SK-N-SH treated with all-trans-retinoic acid at 6 μM for 48 hours (cell line): ENCODE measurements at regions not wholly inside any gene's neighbourhood (a gene's known extent, or its start where the extent isn't known, plus 50 kb on each side); places are given as distances from the start of the nearest gene placed in this dataset.

ENCODE experiments used
- ATAC-seq: fragments of 200-7000 bp; cut with Tn5 transposase; 3 replicates; pipeline ENCODE4 v1.9.1; 2020; ENCODE audit warnings: mild to moderate bottlenecking, moderate library complexity
- ARNTL ChIP-seq: fragments of 450-650 bp; formaldehyde crosslinking; IDR thresholded peaks from 2 replicates; pipeline ENCODE4 v1.5.0; 2020; ENCODE audit warnings: low read depth, mild to moderate bottlenecking, moderate library complexity, borderline replicate concordance
- BACH2 ChIP-seq: fragments of 250-450 bp; sonication (Bioruptor Pico); IDR thresholded peaks from 2 replicates; pipeline ENCODE4 v1.9.0; 2021; ENCODE audit warnings: mild to moderate bottlenecking, borderline replicate concordance
- CSDC2 ChIP-seq: fragments of 250-450 bp; sonication (Bioruptor Pico); IDR thresholded peaks from 2 replicates; pipeline ENCODE4 v1.5.0; 2020; ENCODE audit warnings: mild to moderate bottlenecking, moderate library complexity
- ESRRG ChIP-seq: fragments of 250-450 bp; sonication (Bioruptor Pico); IDR thresholded peaks from 2 replicates; pipeline ENCODE4 v1.6.1; 2021; ENCODE audit warnings: mild to moderate bottlenecking
- ISL1 ChIP-seq: fragments of 250-450 bp; sonication (Bioruptor Pico); IDR thresholded peaks from 2 replicates; pipeline ENCODE4 v2.1.2; 2022; ENCODE audit warnings: mild to moderate bottlenecking, moderate library complexity
- OSR1 ChIP-seq: fragments of 250-450 bp; sonication (Bioruptor Pico); IDR thresholded peaks from 2 replicates; pipeline ENCODE4 v1.8.0; 2022; ENCODE audit warnings: moderate library complexity, mild to moderate bottlenecking, inconsistent platforms
- PATZ1 ChIP-seq: fragments of 250-450 bp; sonication (Bioruptor Pico); IDR thresholded peaks from 2 replicates; pipeline ENCODE4 v1.8.0; 2020; ENCODE audit warnings: mild to moderate bottlenecking, moderate library complexity, borderline replicate concordance
- POU6F1 ChIP-seq: fragments of 250-450 bp; sonication (Bioruptor Pico); IDR thresholded peaks from 2 replicates; pipeline ENCODE4 v1.8.0; 2021; ENCODE audit warnings: low read depth, mild to moderate bottlenecking, moderate library complexity, borderline replicate concordance
- PPARA ChIP-seq: fragments of 250-450 bp; sonication (Bioruptor Pico); IDR thresholded peaks from 2 replicates; pipeline ENCODE4 v1.5.0; 2020; ENCODE audit warnings: mild to moderate bottlenecking, borderline replicate concordance
- RARB ChIP-seq: fragments of 250-450 bp; sonication (Bioruptor Pico); IDR thresholded peaks from 2 replicates; pipeline ENCODE4 v1.8.0; 2021; ENCODE audit warnings: mild to moderate bottlenecking, moderate library complexity
- SNAI2 ChIP-seq: fragments of 250-450 bp; sonication (Bioruptor Pico); IDR thresholded peaks from 2 replicates; pipeline ENCODE4 v1.5.0; 2020; ENCODE audit warnings: mild to moderate bottlenecking, moderate library complexity
- TCF4 ChIP-seq: fragments of 250-450 bp; sonication (Bioruptor Pico); IDR thresholded peaks from 2 replicates; pipeline ENCODE4 v1.8.0; 2021; ENCODE audit warnings: mild to moderate bottlenecking, moderate library complexity, borderline replicate concordance
- TOX ChIP-seq: fragments of 250-450 bp; sonication (Bioruptor Pico); IDR thresholded peaks from 2 replicates; pipeline ENCODE4 v1.8.0; 2021; ENCODE audit warnings: mild to moderate bottlenecking, moderate library complexity, borderline replicate concordance
- TSHZ2 ChIP-seq: fragments of 250-450 bp; sonication (Bioruptor Pico); IDR thresholded peaks from 2 replicates; pipeline ENCODE4 v1.5.0; 2020; ENCODE audit warnings: mild to moderate bottlenecking, moderate library complexity
- ZC3H10 ChIP-seq: fragments of 250-450 bp; sonication (Bioruptor Pico); IDR thresholded peaks from 2 replicates; pipeline ENCODE4 v1.5.1; 2021; ENCODE audit warnings: mild to moderate bottlenecking, moderate library complexity
- ZFP3 ChIP-seq: fragments of 250-450 bp; sonication (Bioruptor Pico); IDR thresholded peaks from 2 replicates; pipeline ENCODE4 v1.5.0; 2020; ENCODE audit warnings: mild to moderate bottlenecking, moderate library complexity
- ZFP30 ChIP-seq: fragments of 450-650 bp; formaldehyde crosslinking; IDR thresholded peaks from 2 replicates; pipeline ENCODE4 v1.5.0; 2022; ENCODE audit warnings: mild to moderate bottlenecking, moderate library complexity
- ZNF565 ChIP-seq: fragments of 450-650 bp; formaldehyde crosslinking; conservative IDR thresholded peaks from 2 replicates; pipeline ENCODE4 v1.5.0; 2020; ENCODE audit warnings: low read depth, mild to moderate bottlenecking, moderate library complexity
- ZNF70 ChIP-seq: fragments of 450-650 bp; formaldehyde crosslinking; IDR thresholded peaks from 2 replicates; pipeline ENCODE4 v1.5.0; 2020; ENCODE audit warnings: mild to moderate bottlenecking, moderate library complexity

GRCh38 chr5:17433406-17433805 is 64.6 kb upstream of the TAF11L2 start:
- ATAC-seq: no peak
- TF ChIP-seq ISL1 (CRISPR knock-in tag): no peak
- TF ChIP-seq, all 23 proteins: peak for 0

GRCh38 chr5:17434982-17435381 is 63.0 kb upstream of the TAF11L2 start:
- TF ChIP-seq ARNTL (CRISPR knock-in tag): no peak
- no peak for TF ChIP-seq ZNF565
- no peak for TF ChIP-seq POU6F1
- TF ChIP-seq ESRRG: no peak
- TF ChIP-seq SNAI2 (CRISPR knock-in tag): no peak
- no peak for TF ChIP-seq ZFP30 (CRISPR knock-in tag)
- no peak for TF ChIP-seq TSHZ2
- TF ChIP-seq CSDC2 (CRISPR knock-in tag): no peak
- TF ChIP-seq ZNF70 (CRISPR knock-in tag): no peak
- TF ChIP-seq TOX: no peak
- TF ChIP-seq ISL1 (CRISPR knock-in tag): no peak
- no peak for TF ChIP-seq PATZ1 (CRISPR knock-in tag)
- TF ChIP-seq OSR1 (CRISPR knock-in tag): no peak
- TF ChIP-seq PPARA (CRISPR knock-in tag): no peak
- ATAC-seq: no peak

GRCh38 chr5:17436350-17436749 is 61.7 kb upstream of the TAF11L2 start:
- no peak for ATAC-seq
- TF ChIP-seq POU6F1 (no peak), ZC3H10 (CRISPR knock-in tag) (no peak), RARB (CRISPR knock-in tag) (no peak), TOX (no peak), OSR1 (CRISPR knock-in tag) (no peak)

GRCh38 chr5:17436761-17437221 is 61.2 kb upstream of the TAF11L2 start:
- ATAC-seq: no peak
- TF ChIP-seq ZNF565 (no peak), SNAI2 (CRISPR knock-in tag) (no peak)

- no peak for ATAC-seq
- no peak for TF ChIP-seq ZC3H10 (CRISPR knock-in tag)
- TF ChIP-seq TCF4 (CRISPR knock-in tag): no peak
- no peak for TF ChIP-seq ISL1 (CRISPR knock-in tag)
- no peak for TF ChIP-seq ZFP30 (CRISPR knock-in tag)
- TF ChIP-seq BACH2 (CRISPR knock-in tag): no peak
- no peak for TF ChIP-seq ZFP3 (CRISPR knock-in tag)
Measured at GRCh38 chr5:17438027-17438426, 60.0 kb upstream of the TAF11L2 start.
